NB4 (cell line): ENCODE measurements at regions not wholly inside any gene's neighbourhood (a gene's known extent, or its start where the extent isn't known, plus 50 kb on each side); places are given as distances from the start of the nearest gene placed in this dataset.

ENCODE experiments used
- MYC ChIP-seq: IDR thresholded peaks from 2 replicates; pipeline ENCODE4 v1.6.1; 2011; ENCODE audit warnings: low read depth, low read length
- POLR2A ChIP-seq: IDR thresholded peaks from 2 replicates; pipeline ENCODE4 v1.6.1; 2011; ENCODE audit warnings: mild to moderate bottlenecking; ENCODE audit not compliant: insufficient read length; ENCODE audit errors: extremely low read depth
- TF ChIP-seq, protein P1 (sequence below): IDR thresholded peaks from one replicate; pipeline ENCODE4 v1.5.1; 2012; ENCODE audit warnings: low read depth, low read length
- TF ChIP-seq, protein P2 (sequence below): IDR thresholded peaks from 2 replicates; pipeline ENCODE4 v1.6.1; 2011; ENCODE audit warnings: low read depth, low read length

GRCh38 chr13:111614613-111615012 lies 294.2 kb downstream of the TEX29 start:
- TF ChIP-seq, protein P1, sequence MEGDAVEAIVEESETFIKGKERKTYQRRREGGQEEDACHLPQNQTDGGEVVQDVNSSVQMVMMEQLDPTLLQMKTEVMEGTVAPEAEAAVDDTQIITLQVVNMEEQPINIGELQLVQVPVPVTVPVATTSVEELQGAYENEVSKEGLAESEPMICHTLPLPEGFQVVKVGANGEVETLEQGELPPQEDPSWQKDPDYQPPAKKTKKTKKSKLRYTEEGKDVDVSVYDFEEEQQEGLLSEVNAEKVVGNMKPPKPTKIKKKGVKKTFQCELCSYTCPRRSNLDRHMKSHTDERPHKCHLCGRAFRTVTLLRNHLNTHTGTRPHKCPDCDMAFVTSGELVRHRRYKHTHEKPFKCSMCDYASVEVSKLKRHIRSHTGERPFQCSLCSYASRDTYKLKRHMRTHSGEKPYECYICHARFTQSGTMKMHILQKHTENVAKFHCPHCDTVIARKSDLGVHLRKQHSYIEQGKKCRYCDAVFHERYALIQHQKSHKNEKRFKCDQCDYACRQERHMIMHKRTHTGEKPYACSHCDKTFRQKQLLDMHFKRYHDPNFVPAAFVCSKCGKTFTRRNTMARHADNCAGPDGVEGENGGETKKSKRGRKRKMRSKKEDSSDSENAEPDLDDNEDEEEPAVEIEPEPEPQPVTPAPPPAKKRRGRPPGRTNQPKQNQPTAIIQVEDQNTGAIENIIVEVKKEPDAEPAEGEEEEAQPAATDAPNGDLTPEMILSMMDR, result no peak
- TF ChIP-seq POLR2A (no peak), MYC (no peak)
- TF ChIP-seq, protein P2, sequence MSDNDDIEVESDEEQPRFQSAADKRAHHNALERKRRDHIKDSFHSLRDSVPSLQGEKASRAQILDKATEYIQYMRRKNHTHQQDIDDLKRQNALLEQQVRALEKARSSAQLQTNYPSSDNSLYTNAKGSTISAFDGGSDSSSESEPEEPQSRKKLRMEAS, result no peak
